Fibroblast of mammary gland (primary cell): ENCODE measurements at regions not wholly inside any gene's neighbourhood (a gene's known extent, or its start where the extent isn't known, plus 50 kb on each side); places are given as distances from the start of the nearest gene placed in this dataset.
"Not testable (repeated sequence)": the region's sequence is repeated elsewhere in the genome, so short reads cannot be mapped to it uniquely, and the experiment has no call there.

Source experiments
- DNase-seq: peaks from one replicate; pipeline ENCODE4 v3.0.0-alpha.2; 2010; ENCODE audit warnings: low read depth
- H3K4me3 ChIP-seq: 2 replicates; pipeline ENCODE4 v1.5.1; 2011; ENCODE audit warnings: low read depth, mild to moderate bottlenecking, low read length, moderate library complexity; ENCODE audit not compliant: control insufficient read depth
- CTCF ChIP-seq: conservative IDR thresholded peaks from 2 replicates; pipeline ENCODE4 v1.5.1; 2011; ENCODE audit warnings: low read depth, low read length, inconsistent platforms; ENCODE audit not compliant: control insufficient read depth, insufficient read depth

GRCh38 chr5:30387974-30388632 lies 805.4 kb upstream of the CDH6 start:
- H3K4me3 ChIP-seq, result no peak overlapping the region
- DNase-seq, result no peak
- no peak for TF ChIP-seq CTCF

DNA sequence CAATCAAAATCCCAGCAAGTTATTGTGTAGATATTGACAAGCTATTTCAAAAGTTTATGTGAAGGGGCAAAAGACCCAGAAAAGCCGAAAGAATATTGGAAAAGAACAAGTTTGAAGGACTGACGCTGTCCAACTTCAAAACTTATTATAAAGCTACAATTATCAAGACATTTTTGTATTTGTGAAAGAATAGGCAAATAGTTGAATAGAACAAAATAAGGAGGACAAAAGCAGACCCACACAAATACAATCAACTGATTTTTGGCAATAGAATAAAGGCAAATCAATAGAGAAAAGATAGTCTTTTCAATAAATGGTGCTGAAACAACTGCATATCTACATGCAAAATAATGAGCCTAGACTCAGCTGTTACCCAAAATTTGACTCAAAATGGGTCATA lies 807.7 kb upstream of the CDH6 start:
- no peak for TF ChIP-seq CTCF

GRCh38 chr5:30384171-30384570 lies 809.3 kb upstream of the CDH6 start:
- no peak overlapping the region for H3K4me3 ChIP-seq
- no peak for DNase-seq
- no peak for TF ChIP-seq CTCF

More for the DNA sequence above, 807.7 kb upstream of the CDH6 start:
- no peak for DNase-seq
- H3K4me3 ChIP-seq, result no peak overlapping the region

DNA sequence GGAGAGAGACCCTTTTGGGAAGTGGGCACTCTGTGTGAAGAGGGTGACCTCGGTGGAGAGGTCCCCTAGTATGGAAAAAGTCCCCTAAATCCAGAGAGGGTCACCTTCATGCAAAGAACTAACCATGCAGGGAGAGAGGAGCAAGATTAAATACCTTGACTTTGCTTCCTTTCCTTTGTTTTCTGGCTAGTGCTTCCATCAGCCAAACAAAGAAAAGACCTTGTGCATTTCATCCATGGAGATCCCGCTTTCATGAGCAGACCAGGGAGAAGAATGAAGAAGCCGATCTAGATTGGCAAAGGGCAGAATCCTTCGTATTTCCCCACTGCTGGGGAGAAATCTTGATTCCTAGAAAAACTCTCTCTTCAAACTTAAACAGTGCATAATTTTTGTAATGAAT lies 813.3 kb upstream of the CDH6 start:
- H3K4me3 ChIP-seq, result no peak overlapping the region
- no peak for DNase-seq

DNA sequence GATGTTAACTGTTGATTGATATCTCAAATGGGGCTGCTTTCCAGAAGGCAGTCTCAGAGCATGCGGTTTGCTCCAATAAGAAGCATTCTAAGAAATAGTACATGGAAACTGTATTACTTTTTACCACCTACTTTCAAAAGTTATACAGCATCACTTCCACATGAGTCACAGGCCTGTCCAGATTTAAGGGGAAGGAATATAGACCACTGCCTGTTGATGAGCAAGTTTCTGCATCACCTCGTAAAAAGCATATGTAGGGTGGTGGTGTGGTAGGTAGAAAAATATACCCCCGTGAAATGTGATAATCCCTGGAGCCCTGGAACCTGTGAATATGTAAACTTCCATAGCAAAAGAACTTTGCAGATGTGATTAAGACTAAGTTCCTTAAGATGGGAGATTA lies 816.6 kb upstream of the CDH6 start:
- H3K4me3 ChIP-seq, result no peak overlapping the region
- DNase-seq, result no peak
- TF ChIP-seq CTCF, result no peak

More for the DNA sequence above, 813.3 kb upstream of the CDH6 start:
- no peak for TF ChIP-seq CTCF

GRCh38 chr5:30368064-30368463 lies 825.4 kb upstream of the CDH6 start:
- H3K4me3 ChIP-seq, result no peak overlapping the region
- DNase-seq, result no peak
- no peak for TF ChIP-seq CTCF

DNA sequence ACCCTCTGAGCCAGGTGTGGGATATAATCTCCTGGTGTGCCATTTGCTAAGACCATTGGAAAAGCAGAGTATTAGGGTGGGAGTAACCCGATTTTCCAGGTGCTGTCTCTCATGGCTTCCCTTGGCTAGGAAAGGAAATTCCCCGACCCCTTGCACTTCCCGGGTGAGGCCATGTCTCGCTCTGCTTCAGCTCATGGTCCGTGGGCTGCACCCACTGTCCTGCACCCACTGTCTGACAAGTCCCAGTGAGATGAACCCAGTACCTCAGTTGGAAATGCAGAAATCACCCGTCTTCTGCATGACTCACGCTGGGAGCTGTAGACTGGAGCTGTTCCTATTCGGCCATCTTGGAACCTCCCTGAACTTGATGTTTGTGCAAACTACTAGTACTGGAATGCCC lies 828.5 kb upstream of the CDH6 start:
- not testable (repeated sequence) for DNase-seq, H3K4me3 ChIP-seq
